Prostate gland (tissue), 2 donors: ENCODE measurements at regions not wholly inside any gene's neighbourhood (a gene's known extent, or its start where the extent isn't known, plus 50 kb on each side); places are given as distances from the start of the nearest gene placed in this dataset.

Experiments
- POLR2A ChIP-seq: fragments of 450-650 bp; IDR thresholded peaks from one replicate; pipeline ENCODE4 v1.6.1; 2016; ENCODE audit warnings: antibody characterized with exemption, mild to moderate bottlenecking
- POLR2AphosphoS5 ChIP-seq: sonication (generic); formaldehyde crosslinking; IDR thresholded peaks from one replicate; pipeline ENCODE4 v1.6.1; 2017; ENCODE audit warnings: antibody characterized with exemption
- TF ChIP-seq, protein P1 (sequence below), 4 experiments: fragments of 200-600 bp in 2 of 4; fragments of 450-650 bp in 2 of 4; sonication (generic) in 2 of 4; IDR thresholded peaks; 1 replicate in 3 of 4; 2 replicates in 1 of 4; pipeline ENCODE4 v1.5.1; 2016 to 2019; ENCODE audit warnings: antibody characterized with exemption in 4 of 4, mild to moderate bottlenecking in 2 of 4, moderate library complexity in 2 of 4

DNA sequence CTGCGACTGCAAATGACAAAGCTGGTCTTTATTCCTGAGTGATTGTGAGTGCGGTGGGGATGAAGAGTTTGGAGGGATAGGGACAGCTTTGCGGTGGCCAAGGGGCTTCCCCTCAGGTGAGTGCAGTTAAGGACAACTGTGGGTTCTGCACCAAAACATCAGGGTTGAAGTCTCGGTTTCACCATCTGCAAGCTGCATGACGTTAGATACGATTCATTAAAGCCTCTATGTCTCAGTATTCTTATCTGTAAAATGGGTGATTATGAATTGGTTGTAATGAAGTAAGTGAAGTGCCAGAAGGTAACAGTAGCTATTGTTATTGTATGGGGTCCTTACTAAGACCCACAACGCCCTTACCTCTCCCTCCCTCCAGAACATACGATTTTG is 226.8 kb upstream of the DAPK1 start:
- TF ChIP-seq, protein P1, sequence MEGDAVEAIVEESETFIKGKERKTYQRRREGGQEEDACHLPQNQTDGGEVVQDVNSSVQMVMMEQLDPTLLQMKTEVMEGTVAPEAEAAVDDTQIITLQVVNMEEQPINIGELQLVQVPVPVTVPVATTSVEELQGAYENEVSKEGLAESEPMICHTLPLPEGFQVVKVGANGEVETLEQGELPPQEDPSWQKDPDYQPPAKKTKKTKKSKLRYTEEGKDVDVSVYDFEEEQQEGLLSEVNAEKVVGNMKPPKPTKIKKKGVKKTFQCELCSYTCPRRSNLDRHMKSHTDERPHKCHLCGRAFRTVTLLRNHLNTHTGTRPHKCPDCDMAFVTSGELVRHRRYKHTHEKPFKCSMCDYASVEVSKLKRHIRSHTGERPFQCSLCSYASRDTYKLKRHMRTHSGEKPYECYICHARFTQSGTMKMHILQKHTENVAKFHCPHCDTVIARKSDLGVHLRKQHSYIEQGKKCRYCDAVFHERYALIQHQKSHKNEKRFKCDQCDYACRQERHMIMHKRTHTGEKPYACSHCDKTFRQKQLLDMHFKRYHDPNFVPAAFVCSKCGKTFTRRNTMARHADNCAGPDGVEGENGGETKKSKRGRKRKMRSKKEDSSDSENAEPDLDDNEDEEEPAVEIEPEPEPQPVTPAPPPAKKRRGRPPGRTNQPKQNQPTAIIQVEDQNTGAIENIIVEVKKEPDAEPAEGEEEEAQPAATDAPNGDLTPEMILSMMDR (IDR thresholded peaks at IDR 0.05): no peak
- no peak for TF ChIP-seq POLR2A
- TF ChIP-seq POLR2AphosphoS5: no peak
